ENCODE measurements at regions not wholly inside any gene's neighbourhood (a gene's known extent, or its start where the extent isn't known, plus 50 kb on each side); places are given as distances from the start of the nearest gene placed in this dataset.

DNA sequence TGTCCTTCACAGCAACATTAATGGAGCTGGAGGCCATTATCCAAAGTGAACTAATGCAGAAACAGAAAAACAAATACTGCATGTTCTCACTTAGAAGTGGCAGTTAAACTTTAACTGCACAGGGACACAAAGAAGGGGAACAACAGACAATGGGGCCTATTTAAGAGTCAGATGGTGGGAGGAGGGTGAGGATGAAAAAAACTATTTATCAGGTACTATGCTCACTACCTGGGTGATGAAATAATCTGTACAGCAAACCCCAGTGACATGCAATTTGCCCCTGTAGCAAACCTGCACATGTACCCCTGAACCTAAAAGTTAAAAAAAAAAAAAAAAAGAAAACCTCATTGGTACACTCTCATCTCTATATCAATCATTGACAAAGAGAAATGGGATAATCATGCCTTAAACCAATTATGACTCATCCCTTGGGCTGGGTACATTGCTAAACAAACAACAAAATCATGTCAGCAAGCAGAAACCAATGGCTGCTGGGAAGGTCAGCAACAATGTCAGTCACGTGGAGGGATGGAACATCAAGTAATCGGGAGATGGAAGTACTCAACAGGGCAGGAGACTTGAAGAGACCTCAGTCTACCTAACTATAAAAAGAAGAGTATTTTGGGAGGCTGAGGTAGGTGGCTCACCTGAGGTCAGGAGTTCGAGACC lies 479.2 kb downstream of the RMST start:
- TF ChIP-seq, protein P1, sequence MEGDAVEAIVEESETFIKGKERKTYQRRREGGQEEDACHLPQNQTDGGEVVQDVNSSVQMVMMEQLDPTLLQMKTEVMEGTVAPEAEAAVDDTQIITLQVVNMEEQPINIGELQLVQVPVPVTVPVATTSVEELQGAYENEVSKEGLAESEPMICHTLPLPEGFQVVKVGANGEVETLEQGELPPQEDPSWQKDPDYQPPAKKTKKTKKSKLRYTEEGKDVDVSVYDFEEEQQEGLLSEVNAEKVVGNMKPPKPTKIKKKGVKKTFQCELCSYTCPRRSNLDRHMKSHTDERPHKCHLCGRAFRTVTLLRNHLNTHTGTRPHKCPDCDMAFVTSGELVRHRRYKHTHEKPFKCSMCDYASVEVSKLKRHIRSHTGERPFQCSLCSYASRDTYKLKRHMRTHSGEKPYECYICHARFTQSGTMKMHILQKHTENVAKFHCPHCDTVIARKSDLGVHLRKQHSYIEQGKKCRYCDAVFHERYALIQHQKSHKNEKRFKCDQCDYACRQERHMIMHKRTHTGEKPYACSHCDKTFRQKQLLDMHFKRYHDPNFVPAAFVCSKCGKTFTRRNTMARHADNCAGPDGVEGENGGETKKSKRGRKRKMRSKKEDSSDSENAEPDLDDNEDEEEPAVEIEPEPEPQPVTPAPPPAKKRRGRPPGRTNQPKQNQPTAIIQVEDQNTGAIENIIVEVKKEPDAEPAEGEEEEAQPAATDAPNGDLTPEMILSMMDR (IDR thresholded peaks at IDR 0.05; ENCODE audit: borderline replicate concordance, insufficient read depth, low read depth, low read length) = no peak
- no peak overlapping the region for H3K4me3 ChIP-seq (ENCODE audit: low read depth, low read length)

DNA sequence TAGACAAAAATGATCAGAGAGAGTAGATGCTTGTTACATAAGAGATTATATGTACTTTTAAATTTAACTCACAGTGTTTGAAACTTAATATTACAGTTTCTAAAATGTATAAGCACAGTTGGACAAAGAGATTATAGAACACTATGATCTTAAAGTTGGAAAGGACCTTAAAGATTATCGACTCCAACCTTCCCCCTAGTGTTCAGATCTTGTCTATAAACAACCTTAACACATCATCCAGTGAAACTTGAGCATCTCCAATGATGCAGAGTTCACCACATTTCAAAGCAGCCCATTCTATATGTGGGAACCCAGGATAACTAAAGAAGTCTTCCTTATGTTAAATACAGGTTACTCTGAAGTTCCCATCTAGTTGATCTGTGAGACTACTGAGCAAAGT lies 480.8 kb downstream of the RMST start:
- TF ChIP-seq, protein P1 (IDR thresholded peaks at IDR 0.05; ENCODE audit: borderline replicate concordance, insufficient read depth, low read depth, low read length) = no peak
- H3K4me3 ChIP-seq (ENCODE audit: low read depth, low read length) = no peak overlapping the region

DNA sequence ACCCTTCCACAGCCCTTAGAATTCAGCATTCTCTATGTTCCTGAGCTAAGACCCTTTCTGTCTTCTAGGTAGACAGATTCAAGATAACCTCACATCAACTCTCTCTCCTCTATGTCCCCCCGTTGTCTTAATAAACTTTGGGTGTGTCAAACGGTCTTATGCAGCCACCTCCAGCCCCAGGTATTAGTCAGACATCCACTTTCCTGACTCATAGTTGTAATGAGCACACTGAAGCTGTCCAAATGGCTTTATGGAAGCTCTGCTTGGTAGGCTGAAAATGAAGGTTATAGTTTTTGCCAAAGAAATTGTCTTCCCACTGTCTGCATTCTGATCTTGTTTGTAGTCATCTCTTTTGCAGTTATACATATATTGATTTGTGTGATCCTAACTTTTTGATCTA lies 482.0 kb downstream of the RMST start:
- H3K4me3 ChIP-seq (ENCODE audit: low read depth, low read length) = no peak overlapping the region
- TF ChIP-seq, protein P1 (IDR thresholded peaks at IDR 0.05; ENCODE audit: borderline replicate concordance, insufficient read depth, low read depth, low read length) = no peak

DNA sequence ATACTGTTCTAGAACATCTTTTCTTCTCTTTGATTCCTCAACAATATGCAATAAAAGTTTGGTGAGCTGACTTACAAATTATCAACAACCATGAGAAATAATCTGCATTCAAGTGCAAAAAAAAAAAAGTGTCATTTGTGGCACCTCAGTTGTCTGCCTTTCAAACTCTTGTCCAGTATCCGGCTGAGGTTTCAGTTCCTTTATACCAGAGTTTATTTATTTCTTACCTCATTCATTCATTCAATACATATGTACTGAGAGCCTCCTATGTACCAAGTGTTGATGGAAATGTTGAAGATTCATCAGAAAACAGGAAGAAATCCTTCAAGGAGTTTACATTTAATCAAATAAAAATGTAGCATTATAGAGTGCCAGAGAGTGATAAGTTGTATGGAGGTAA lies 484.1 kb downstream of the RMST start:
- no peak overlapping the region for H3K4me3 ChIP-seq (ENCODE audit: low read depth, low read length)

DNA sequence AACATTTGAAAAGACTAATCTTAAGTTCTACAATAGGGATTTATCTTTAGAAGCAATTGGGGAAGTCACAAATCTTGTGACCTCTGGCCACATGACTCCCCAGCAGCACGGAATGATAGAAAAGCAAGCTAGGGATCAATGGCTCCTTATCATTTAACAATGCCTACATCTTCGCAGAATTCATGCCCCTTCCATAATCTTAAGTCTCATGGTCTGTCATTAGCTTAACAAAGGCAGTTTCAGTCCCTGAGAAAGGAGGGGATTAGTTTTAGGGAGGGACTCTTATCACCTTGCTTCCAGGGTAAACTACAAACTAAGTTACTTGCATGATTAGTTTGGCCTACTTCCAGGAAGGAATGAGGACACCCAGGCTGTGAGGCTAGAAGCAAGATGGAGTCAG lies 486.0 kb downstream of the RMST start:
- TF ChIP-seq, protein P1 (IDR thresholded peaks at IDR 0.05; ENCODE audit: borderline replicate concordance, insufficient read depth, low read depth, low read length) = no peak

More for the DNA sequence above, 484.1 kb downstream of the RMST start:
- TF ChIP-seq, protein P1 (IDR thresholded peaks at IDR 0.05; ENCODE audit: borderline replicate concordance, insufficient read depth, low read depth, low read length) = no peak

DNA sequence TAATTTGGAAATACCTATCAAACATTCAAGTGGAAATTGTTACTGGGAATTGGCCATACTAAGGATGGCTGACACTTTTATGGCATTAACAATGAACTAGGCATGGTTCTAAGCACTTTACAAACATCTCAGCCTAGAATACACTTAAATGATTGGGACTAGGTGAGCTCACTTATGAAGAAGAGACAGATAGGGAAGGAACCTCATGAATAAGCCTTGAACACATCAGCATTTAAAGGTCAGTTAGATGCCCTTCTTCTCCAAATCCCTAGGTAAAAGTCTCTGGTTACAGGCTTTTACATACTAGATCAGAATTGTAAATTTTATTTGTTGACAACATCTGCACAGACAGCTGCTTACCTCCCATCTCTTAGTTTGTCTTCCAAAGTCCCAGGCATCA lies 488.6 kb downstream of the RMST start:
- no peak overlapping the region for H3K4me3 ChIP-seq (ENCODE audit: low read depth, low read length)
- TF ChIP-seq, protein P1 (IDR thresholded peaks at IDR 0.05; ENCODE audit: borderline replicate concordance, insufficient read depth, low read depth, low read length) = no peak

More for the DNA sequence above, 486.0 kb downstream of the RMST start:
- no peak overlapping the region for H3K4me3 ChIP-seq (ENCODE audit: low read depth, low read length)

DNA sequence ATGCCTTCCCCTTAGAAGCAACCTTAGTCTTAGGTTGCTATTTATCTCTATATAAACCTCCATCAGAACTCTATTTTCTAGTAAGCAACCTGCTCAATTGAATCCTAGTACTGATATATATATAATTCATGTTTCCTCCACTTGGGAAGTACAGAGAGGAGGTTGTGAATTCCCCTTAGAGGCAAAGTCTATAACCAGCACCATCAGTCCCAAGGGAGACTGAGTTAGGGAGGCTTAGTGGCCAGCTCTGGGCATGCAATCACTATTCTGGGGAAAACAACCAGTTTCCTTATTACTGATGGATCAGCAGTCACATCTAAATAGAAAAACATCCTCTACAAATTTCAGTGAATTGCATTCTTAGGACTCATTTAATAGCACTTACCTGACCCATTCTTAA lies 489.1 kb downstream of the RMST start:
- TF ChIP-seq, protein P1 (IDR thresholded peaks at IDR 0.05; ENCODE audit: borderline replicate concordance, insufficient read depth, low read depth, low read length) = no peak
- H3K4me3 ChIP-seq (ENCODE audit: low read depth, low read length) = no peak overlapping the region

Measured in GM12875 (cell line).